A549 (cell line): ENCODE measurements at regions not wholly inside any gene's neighbourhood (a gene's known extent, or its start where the extent isn't known, plus 50 kb on each side); places are given as distances from the start of the nearest gene placed in this dataset.

Experiments used
- CHD2 ChIP-seq: fragments of 150-350 bp; IDR thresholded peaks from 2 replicates; pipeline ENCODE4 v1.6.1; 2014; ENCODE audit warnings: low read length; ENCODE audit not compliant: partially characterized antibody
- CTCF ChIP-seq: fragments of >200 bp; sonication (Bioruptor Twin); formaldehyde crosslinking; IDR thresholded peaks from 3 replicates; pipeline ENCODE4 v1.5.1; 2016
- EP300 ChIP-seq, 2 experiments: fragments of >200 bp; sonication (Bioruptor Twin); formaldehyde crosslinking; IDR thresholded peaks; 2 replicates in 1 of 2; 3 replicates in 1 of 2; pipeline ENCODE4 v1.6.1; 2016 to 2017
- GATA3 ChIP-seq: IDR thresholded peaks from 2 replicates; pipeline ENCODE4 v1.6.1; 2012; ENCODE audit warnings: borderline replicate concordance
- NPAS2 ChIP-seq: fragments of 250-450 bp; sonication (Bioruptor Pico); IDR thresholded peaks from 2 replicates; pipeline ENCODE4 v1.8.0; 2022; ENCODE audit warnings: mild to moderate bottlenecking, moderate library complexity, borderline replicate concordance
- POLR2A ChIP-seq: IDR thresholded peaks from 2 replicates; pipeline ENCODE4 v1.6.1; 2012; ENCODE audit warnings: mild to moderate bottlenecking, low read length
- RAD21 ChIP-seq, 2 experiments: fragments of >200 bp in 1 of 2; sonication (Bioruptor Twin) in 1 of 2; formaldehyde crosslinking in 1 of 2; IDR thresholded peaks in 1 of 2; conservative IDR thresholded peaks in 1 of 2; 2 replicates in 1 of 2; 3 replicates in 1 of 2; pipeline ENCODE4 v1.6.1; 2012 to 2018; ENCODE audit warnings: inconsistent platforms in 1 of 2
- REST ChIP-seq: fragments of 200-600 bp; sonication (generic); IDR thresholded peaks from 2 replicates; pipeline ENCODE4 v1.6.1; 2016; ENCODE audit warnings: antibody characterized with exemption, mild to moderate bottlenecking, moderate library complexity

- no peak for TF ChIP-seq CTCF
- TF ChIP-seq NPAS2 (CRISPR knock-in tag), result no peak
- TF ChIP-seq POLR2A, result no peak
- no peak for TF ChIP-seq RAD21 (conservative IDR thresholded peaks at IDR 0.05 in 1 of 2, IDR thresholded peaks at IDR 0.05 in 1 of 2)
- TF ChIP-seq CHD2, result no peak
- TF ChIP-seq GATA3, result no peak
- no peak for TF ChIP-seq EP300 (IDR thresholded peaks at IDR 0.05)
- no peak for TF ChIP-seq REST
Observed at GRCh38 chr12:39165338-39165737, 259.9 kb upstream of the CPNE8 start.
